Effector memory CD4-positive, alpha-beta T cell (primary cell): ENCODE measurements at regions not wholly inside any gene's neighbourhood (a gene's known extent, or its start where the extent isn't known, plus 50 kb on each side); places are given as distances from the start of the nearest gene placed in this dataset.

Experiments used
- DNase-seq, 3 donors: peaks; one replicate each; pipeline ENCODE4 v3.0.0-alpha.2; 2020
- H3K27ac ChIP-seq: 2 replicates; pipeline ENCODE4 v1.7.0; 2013; ENCODE audit warnings: mild to moderate bottlenecking, low read length, moderate library complexity; ENCODE audit not compliant: insufficient read depth, poor library complexity, severe bottlenecking
- H3K27me3 ChIP-seq: replicated peaks from 2 replicates; pipeline ENCODE4 v1.7.0; 2013; ENCODE audit warnings: mild to moderate bottlenecking, low read length; ENCODE audit not compliant: insufficient read depth, control insufficient read depth, poor library complexity, severe bottlenecking
- H3K36me3 ChIP-seq: 2 replicates; pipeline ENCODE4 v1.7.0; 2013; ENCODE audit warnings: mild to moderate bottlenecking, low read length, moderate library complexity; ENCODE audit not compliant: control insufficient read depth, insufficient read depth
- H3K4me1 ChIP-seq: 2 replicates; pipeline ENCODE4 v1.7.0; 2013; ENCODE audit warnings: low read length, mild to moderate bottlenecking; ENCODE audit not compliant: control insufficient read depth, insufficient read depth, poor library complexity, severe bottlenecking
- H3K4me3 ChIP-seq: 2 replicates; pipeline ENCODE4 v1.7.0; 2013; ENCODE audit warnings: low read length, low read depth, mild to moderate bottlenecking; ENCODE audit not compliant: insufficient read depth, poor library complexity, severe bottlenecking
- H3K9me3 ChIP-seq: 2 replicates; pipeline ENCODE4 v1.7.0; 2013; ENCODE audit warnings: mild to moderate bottlenecking, low read length, moderate library complexity; ENCODE audit not compliant: control insufficient read depth

- Histone ChIP-seq H3K27me3 (no peaks in the 10 kb centered on the region), H3K9me3 (no peaks in the 10 kb centered on the region), H3K27ac (no peak overlapping the region), H3K4me1 (no peaks in the 10 kb centered on the region), H3K36me3 (no peaks in the 10 kb centered on the region), H3K4me3 (no peak overlapping the region)
- DNase-seq: no peak
Measured at GRCh38 chr9:105911104-105911911, 217.0 kb downstream of the TMEM38B start.

DNA sequence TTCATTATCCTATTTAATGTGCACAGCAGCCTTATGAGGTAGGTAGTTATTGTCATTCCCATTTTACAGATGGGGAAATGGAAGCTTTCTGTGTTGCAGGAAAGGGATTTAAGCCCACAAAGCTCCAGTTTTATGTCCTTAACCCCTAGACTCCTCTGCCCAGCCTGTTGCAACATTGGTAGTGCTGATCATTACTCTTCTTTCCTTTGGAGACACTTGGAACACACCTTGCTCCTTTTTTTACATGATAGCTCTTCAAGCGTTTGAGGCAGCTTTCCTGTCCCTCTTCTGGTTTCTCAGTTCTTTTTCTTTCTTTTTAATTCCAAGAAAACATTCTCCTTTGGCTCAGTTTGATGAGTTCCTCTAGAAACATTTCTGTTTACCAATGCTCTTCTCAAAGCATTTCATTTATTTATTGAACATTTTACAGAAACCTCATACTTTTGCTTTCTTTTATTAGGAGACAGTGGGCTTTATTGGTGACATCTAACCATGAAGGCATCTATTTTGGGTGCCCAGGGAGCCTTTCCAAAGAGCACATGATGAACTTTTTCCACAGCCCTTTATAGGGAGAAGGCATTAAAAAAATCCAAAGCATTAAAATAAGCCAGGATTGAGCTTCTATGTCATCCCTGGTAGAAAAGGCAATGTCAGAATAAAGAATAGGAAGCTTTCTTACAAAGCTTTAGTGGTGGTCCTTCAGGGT is 218.0 kb downstream of the TMEM38B start:
- H3K36me3 ChIP-seq: no peaks in the 10 kb centered on the region
- no peak overlapping the region for H3K27ac ChIP-seq

DNA sequence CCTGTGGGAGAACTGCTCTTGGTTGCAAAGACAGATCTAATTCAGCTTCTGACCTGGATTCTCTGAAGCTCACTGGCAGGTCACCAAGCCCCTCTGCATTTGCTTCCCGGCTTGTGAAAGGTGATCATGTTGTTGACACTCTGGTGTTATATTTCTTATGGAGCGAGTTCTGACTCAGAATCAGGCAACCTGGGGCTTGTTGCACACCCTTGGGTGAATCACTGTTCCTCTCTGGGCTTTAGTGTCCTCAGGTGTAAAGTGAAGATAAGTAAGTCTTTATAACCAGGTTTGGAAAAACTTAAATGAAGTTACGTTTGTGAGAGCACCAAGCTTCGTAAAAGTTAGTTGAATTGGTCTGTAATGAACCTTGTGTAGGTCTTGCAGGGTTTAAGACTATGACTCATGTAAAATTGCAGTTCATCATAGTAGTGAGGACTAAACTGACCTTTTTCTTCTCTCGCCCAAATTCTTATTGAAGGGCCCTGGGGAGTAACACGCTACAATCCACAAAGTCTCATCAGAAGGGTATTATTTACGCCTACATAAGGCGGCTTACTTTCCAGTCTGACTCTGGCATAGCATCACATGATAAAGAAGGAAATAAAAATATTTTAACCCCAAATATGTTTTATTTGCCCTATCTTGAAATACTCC is 218.6 kb downstream of the TMEM38B start:
- Histone ChIP-seq H3K27me3 (no peaks in the 10 kb centered on the region), H3K36me3 (no peaks in the 10 kb centered on the region), H3K9me3 (no peaks in the 10 kb centered on the region), H3K27ac (no peak overlapping the region), H3K4me1 (no peaks in the 10 kb centered on the region), H3K4me3 (no peak overlapping the region)
- DNase-seq: no peak

More for the DNA sequence above, 218.0 kb downstream of the TMEM38B start:
- DNase-seq: no peak
- Histone ChIP-seq H3K4me1 (no peaks in the 10 kb centered on the region), H3K27me3 (no peaks in the 10 kb centered on the region), H3K9me3 (no peaks in the 10 kb centered on the region), H3K4me3 (no peak overlapping the region)

GRCh38 chr9:105921057-105921726 is 226.9 kb downstream of the TMEM38B start:
- DNase-seq: no peak
- Histone ChIP-seq H3K4me1 (no peaks in the 10 kb centered on the region), H3K4me3 (no peak overlapping the region), H3K27me3 (no peaks in the 10 kb centered on the region), H3K36me3 (no peaks in the 10 kb centered on the region), H3K9me3 (no peaks in the 10 kb centered on the region), H3K27ac (no peak overlapping the region)

GRCh38 chr9:105928416-105928815 is 234.1 kb downstream of the TMEM38B start:
- H3K4me1 ChIP-seq: no peaks in the 10 kb centered on the region
- no peak for DNase-seq
- no peak overlapping the region for H3K27ac ChIP-seq

DNA sequence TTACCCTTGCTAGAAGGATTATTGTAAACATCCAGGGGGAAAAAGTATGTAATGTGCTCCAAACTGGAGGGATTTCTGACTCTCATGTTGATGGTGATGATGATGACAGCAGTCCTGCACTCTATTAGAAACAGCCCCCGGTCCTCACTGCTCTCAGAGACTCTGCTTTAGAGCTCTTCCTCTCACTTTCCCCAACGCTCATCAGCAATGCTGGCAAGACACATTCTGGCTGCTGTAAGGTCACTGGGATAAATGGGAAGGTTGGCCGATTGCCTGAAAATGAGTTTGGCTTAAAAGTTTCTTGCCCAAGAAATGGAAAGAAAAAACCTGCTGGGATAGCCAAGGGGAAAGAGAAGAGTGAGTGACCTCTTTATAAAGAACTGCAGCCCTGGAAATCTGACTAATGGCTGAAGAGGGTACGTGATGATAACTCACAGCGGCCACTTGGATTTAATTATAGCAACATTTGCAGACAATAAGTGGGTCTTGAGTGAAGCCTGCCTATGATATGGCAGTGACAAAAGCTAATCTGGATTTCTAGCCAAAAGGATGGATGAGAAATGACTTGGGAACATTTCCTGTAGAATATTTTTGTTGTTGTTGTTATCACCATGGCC is 235.8 kb downstream of the TMEM38B start:
- Histone ChIP-seq H3K4me3 (no peak overlapping the region), H3K4me1 (no peaks in the 10 kb centered on the region), H3K27ac (no peak overlapping the region), H3K36me3 (no peaks in the 10 kb centered on the region), H3K27me3 (no peaks in the 10 kb centered on the region), H3K9me3 (no peaks in the 10 kb centered on the region)
- DNase-seq: no peak

More at GRCh38 chr9:105928416-105928815, 234.1 kb downstream of the TMEM38B start:
- no peaks in the 10 kb centered on the region for H3K36me3 ChIP-seq
- no peaks in the 10 kb centered on the region for H3K9me3 ChIP-seq
- no peak overlapping the region for H3K4me3 ChIP-seq
- H3K27me3 ChIP-seq: no peaks in the 10 kb centered on the region

DNA sequence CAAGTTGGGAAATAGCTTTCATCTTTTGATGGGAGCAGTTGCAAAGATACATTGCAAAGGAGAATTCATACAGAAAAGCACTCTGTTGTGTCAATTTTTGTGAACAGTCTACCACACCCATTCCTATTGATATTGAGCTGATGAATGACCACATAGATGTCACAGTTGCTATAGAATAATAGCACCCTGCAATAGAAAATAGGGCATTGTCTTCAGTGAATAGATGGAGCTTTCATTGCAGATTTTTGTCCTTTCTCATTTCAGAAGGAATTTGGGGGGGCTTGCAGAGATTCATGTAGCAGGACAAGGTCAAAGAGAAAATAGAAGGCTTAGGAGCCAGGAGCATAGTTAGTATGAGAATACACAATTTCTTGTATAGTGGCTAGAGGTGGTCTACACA is 237.9 kb downstream of the TMEM38B start:
- no peak for DNase-seq
- no peaks in the 10 kb centered on the region for H3K36me3 ChIP-seq
- H3K4me3 ChIP-seq: no peak overlapping the region
- no peak overlapping the region for H3K27ac ChIP-seq
- H3K9me3 ChIP-seq: no peaks in the 10 kb centered on the region
- no peaks in the 10 kb centered on the region for H3K4me1 ChIP-seq
- H3K27me3 ChIP-seq: no peaks in the 10 kb centered on the region

- no peaks in the 10 kb centered on the region for H3K27me3 ChIP-seq
- H3K9me3 ChIP-seq: no peaks in the 10 kb centered on the region
- H3K27ac ChIP-seq: no peak overlapping the region
- no peaks in the 10 kb centered on the region for H3K36me3 ChIP-seq
- H3K4me1 ChIP-seq: no peaks in the 10 kb centered on the region
- DNase-seq: no peak
- H3K4me3 ChIP-seq: no peak overlapping the region
Measured at GRCh38 chr9:105950448-105950847, 256.1 kb downstream of the TMEM38B start.

DNA sequence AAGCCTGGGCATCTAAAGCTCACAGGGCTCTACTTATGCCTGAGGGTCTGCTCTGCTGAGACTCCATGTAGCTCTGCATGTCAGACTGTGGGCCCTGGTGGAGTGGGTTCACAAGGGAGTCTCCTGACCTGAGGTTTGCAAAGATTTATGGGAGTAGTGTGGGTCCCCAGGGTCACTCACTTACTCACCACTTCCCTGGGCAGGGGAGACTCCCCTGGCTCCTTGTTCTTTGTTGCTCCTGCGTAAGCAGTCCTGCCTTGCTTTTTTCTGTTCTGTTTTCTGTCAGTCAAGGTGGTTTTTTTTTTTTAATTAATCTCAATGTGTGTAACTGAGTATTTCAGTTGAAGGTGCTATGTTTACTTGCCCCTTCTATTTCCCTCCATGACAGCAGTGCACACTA is 256.6 kb downstream of the TMEM38B start:
- Histone ChIP-seq H3K4me1 (no peaks in the 10 kb centered on the region), H3K27me3 (no peaks in the 10 kb centered on the region), H3K4me3 (no peak overlapping the region), H3K27ac (no peak overlapping the region), H3K9me3 (no peaks in the 10 kb centered on the region), H3K36me3 (no peaks in the 10 kb centered on the region)
- DNase-seq: no peak
